Activated gamma-delta T cell treated with Interleukin-2 at 50 U/mL for 16 hours (primary cell): ENCODE measurements at regions not wholly inside any gene's neighbourhood (a gene's known extent, or its start where the extent isn't known, plus 50 kb on each side); places are given as distances from the start of the nearest gene placed in this dataset.
"Not testable (repeated sequence)": the region's sequence is repeated elsewhere in the genome, so short reads cannot be mapped to it uniquely, and the experiment has no call there.

ENCODE experiments used
- DNase-seq: peaks from one replicate; pipeline ENCODE4 v3.0.0-alpha.2; 2020

DNA sequence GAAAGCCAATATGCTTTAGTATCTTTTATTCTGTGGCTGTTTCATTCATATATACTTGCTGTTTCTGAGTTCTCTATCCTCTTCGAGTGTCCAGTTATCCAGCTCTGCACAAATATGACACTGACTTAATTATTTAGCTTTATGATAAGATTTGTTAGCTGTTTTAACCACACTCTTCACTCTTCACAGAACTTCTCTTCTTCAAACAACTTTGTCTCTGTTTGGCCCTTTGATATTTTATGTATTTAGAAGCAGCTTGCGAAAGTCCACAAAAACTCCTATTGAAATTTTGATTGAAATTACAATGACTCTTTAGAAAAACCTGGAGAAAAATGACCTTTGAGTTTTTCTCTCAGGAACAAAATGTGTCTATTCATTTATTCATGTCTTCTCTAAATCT, 407.0 kb downstream of the CPS1 start:
- no peak for DNase-seq

DNA sequence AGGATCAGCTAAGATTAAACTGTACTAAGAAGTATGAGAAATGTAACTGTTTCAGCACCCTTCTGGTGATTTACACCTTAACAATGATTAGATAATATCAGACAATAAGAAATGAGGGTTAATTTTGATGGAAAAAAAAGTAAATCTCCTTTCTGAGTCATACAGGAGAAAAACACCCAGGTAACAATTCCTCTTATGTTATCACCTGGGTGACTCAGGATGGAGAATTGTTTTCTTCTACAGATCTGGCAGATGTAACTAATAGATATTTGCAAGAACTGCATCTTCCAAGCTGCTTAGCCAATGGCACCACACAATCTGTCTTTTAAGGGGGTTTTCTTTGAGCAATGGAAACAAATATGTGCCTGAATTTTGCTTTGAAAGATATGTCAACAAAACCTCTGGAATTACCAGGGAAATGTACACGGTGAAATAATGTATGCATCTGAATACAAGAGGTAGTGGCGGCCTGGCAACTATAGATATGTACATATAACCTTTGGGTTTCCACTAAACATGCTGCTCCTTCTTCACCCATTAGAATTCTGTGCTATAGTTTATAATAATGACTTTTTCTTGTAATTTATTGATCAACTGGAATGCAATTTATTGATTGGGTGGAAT, 407.9 kb downstream of the CPS1 start:
- no peak for DNase-seq

DNA sequence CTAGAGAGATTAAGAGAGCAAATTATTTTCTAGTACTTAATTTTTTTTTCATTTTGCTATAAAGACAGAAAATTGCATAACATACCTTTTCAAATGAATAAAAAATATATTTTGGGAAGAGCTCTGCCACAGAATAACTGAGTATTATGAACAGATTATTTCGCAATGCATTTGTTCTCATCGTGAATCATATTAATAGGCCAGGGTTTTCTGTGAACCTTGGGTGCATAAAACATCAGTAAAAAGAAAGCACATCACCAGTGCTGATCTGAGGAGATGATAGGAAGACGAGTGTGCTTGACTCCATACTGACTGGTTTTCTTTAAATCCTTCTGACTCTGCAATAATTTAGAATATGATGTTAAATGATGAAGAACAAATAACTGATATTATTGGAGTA, 409.1 kb downstream of the CPS1 start:
- DNase-seq: no peak

DNA sequence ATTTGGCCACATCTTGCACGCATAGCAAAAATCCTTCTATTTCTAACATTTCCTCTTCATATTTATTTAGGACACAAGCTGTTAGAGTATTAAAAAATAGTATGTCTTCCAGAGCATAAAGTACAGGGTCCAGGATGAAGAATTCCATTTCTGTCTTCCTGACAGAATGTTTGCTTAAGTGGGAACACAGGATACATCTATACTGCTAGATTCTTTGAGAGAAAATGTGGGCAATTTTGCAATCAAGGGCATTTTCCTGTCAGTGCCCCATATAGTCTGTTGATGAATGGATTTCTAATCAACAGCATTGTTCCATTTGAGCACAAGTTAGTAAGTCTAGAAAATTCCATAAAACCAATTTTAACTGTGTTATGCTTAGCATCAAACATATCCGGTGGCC, 409.9 kb downstream of the CPS1 start:
- no peak for DNase-seq

DNA sequence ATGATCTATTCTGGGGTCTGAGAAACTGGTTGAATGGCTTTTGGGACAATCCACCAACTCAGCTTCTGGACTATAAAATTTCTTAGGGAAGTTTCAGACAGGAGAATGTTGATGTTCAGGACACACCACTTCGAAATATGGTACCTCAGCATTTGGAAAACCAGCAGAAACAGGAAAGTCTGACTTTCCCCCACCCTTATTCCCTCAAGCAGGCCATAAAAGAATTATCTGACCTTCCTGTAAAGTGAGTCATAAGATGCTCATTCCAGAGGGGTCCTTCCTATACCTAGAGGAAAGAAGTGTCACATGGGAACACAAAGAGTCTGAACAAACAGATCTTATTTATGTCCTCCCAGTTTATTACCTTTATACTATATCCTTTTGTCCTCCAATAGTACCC, 415.0 kb downstream of the CPS1 start:
- no peak for DNase-seq

DNA sequence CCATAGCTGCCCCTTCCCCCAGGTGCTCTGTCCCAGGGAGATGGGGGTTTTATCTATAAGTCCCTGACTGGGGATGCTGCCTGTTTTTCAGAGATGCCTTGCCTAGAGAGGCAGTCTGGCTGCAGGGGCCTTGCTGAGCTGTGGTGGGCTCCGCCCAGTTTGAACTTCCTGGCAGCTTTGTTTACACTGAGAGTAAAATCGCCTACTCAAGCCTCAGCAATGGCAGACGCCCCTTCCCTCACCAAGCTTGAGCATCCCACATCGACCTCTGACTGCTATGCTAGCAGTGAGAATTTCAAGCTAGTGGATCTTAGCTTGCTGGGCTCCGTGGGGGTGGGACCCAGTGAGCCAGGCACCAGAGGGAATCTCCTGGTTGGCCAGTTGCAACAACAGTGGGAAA, 430.4 kb downstream of the CPS1 start:
- not testable (repeated sequence) for DNase-seq

DNA sequence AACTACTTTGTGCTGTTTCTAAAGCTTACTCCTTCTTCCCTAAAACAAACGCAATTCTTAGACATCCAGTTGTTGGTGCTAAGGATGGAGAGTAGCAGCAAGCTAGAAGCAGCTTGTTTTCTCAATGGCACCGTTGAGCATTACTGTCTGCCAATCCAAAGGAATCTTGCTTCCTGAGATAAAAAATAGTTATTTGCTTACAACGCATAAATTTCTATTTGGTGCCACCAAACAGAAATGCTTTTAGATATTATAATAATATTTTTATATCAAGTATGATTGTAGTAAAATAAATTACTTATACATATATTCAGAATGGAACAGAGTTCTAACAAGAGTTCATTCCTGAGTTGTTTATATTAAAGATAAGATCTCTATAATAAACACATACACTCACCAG, 434.7 kb downstream of the CPS1 start:
- no peak for DNase-seq

DNA sequence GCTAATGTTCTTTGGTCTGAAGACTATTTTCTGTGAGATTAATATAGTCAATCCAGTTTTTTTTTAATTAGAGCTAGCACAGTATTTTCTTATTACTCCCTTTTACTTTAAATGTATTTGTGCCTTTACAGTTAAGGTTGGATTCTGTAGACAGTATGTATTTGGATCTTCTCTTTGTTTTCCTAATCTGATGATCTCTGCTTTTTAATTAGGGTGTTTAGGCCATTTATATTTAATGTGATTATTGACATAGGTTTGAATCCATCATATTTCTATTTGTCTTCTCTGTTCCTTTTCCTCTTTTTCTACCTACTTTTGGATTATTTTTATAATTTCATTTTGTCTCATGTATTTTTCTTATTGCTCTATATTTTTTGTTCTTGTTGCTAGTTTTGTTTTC, 437.7 kb downstream of the CPS1 start:
- no peak for DNase-seq

DNA sequence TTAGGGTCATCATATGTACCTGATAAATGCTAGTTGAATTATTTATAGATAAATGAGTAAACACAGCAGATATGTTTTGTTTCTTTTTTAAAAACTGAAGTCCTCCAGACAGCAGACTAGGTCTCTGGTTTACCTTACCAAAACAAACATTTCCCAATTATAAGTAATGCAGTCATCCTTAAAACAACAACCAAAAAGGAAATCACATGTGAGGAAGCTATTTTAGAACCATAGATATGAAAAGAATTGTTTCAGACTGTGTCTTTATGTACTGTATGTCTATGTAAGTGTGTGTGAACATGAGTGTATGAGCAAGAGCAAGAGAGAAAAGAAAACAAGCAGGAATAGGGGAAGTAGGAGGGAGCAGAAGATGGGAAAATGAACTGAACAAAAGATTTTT, 441.0 kb downstream of the CPS1 start:
- DNase-seq: no peak

DNA sequence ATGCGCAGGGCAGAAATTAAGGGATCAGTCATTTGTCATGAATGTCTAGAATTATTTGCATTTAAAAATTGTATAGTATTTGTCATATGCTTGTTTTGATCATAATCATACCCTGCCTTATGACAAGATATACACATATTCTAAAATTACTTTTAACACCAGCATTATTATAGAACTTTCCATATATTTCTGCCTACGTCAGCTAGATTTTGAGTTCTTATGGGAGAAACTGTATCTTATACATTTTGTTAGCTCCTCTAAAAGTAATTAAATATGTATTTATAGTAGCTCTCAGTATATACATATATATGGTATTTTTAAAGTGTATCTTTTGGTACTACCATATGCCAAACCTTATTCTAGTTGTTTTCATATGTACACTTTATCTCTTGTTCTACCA, 441.9 kb downstream of the CPS1 start:
- DNase-seq: no peak

DNA sequence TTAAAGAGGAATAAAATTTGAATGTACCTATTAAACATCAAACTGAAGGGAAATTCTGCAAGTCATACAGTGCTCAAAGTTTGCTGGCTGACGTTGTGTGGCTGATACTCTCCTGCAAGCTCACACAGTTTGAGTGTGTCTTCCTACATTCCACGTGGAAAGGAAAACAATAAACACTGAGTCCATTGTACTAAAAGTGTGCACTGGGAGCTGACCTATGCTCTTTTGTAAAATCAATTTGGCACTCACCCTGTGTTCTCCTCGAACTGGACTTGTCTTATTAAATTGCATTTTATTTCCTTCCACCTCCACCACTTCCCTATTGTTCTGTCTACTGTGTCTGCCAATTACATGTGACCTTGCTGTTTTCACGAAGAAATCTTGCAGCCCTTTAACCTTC, 458.0 kb downstream of the CPS1 start:
- DNase-seq: no peak

DNA sequence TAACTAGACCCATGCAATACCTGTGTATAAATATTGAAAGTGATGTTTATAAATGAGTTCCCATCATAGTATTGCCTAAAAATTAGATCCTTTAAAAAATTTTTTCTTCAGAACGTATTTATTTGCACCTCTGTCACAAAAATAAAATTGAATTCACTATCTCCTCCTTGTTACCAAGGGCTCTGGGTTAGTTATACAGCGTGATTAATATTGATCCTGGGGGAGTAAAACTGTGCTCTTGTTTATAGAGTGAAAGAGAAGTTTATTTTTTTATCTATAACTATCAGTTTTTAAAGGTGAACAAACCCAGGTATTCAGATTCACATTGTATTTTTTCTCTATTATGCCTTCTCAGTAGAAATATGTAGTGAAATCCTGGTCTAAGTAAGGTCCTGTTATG, 458.5 kb downstream of the CPS1 start:
- DNase-seq: no peak

DNA sequence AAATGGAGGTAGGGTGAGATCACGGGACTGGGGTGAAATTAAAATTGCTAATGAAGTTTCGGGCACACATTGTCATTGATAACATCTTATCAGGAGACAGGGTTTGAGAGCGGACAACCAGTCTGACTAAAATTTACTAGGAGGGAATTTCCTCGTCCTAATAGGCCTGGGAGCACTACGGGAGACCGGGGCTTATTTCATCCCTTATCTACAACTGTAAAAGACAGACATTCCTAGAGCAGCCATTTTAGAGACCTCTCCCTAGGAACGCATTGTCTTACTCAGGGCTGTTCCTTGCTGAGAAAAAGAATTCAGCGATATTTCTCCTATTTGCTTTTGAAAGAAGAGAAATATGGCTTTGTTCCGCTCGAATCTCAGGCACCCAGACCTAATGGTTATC, 468.7 kb downstream of the CPS1 start:
- not testable (repeated sequence) for DNase-seq

DNA sequence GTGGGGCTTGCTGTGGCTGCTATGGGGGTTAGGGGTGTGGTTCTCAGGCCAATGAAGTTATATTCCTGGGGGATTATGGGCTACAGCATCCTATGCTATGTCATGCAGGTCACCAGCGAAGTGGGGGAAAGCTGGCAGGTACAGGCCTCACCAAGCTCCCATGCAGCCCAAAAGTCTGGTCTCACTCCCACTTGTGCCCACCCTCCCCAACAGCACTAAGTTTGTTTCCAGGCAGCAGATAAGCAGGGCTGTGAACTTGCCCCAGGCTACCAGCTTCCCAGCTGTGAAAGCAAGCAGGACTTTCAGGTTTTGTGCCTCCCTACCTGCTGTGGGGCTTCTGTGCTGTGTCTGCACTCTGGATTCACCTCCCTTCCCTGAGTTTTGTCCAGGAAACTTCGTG, 469.7 kb downstream of the CPS1 start:
- no peak for DNase-seq

DNA sequence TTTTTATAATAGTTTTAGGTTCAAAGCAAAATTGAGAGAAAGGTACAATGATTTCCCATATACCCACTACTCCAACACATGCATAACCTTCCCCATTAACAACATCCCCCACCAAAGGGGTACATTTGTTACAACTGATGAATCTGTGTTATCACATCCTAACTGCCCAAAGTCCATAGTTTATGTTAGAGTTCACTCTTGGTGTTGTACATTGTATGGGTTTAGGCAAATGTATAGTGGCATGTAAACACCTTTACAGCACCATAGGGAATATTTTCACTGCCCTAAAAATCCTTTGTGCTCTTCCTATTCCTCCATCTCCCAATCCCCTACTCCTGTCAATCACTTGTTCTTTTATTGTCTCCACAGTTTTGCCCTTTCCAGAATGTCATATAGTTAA, 471.6 kb downstream of the CPS1 start:
- no peak for DNase-seq

DNA sequence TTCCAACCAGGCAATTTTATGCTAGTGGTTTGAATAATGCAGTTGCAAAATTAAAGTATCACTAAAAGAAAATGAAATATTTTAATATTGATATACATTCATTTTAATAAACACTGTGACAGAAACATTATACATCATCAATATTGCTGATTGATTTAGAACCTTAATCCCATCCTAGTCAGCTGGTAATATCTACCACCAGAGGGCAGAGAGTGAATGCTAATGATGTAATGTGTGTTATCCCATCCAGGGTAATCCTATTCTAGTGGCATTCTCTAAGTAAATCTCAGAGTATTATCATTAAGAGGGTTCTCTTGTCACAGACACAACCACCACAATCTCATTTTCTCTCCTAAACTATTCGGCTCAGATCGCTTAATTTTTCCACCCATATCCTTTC, 477.4 kb downstream of the CPS1 start:
- no peak for DNase-seq

DNA sequence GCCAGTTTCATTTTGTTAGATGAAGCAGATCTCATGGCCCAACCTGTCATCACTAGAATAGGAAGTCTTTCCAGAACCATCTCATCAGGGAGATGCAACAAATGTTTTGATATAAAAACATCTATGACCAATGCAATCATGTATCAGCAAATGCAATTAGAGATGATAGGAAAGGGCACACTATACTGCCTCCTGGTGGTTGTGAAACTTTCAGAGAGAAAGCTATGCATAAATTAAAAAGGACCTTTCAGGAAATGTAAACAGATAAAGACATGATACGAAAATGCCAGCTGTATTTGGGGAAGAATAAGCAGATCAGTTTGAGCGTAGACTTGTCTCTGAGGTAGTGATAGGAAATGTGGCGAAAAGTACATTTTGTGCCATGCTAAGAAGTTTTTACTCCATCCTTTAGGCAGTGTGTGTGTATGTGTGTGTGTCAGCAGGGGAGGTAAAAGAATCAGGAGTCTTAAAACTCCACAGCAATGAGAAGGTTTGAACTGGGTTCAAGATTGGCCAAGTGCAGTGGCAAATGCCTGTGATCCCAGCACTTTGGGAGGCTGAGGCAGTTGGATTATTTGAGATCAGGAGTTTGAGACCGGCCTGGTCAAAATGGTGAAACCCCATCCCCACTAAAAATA, 479.3 kb downstream of the CPS1 start:
- DNase-seq: no peak

DNA sequence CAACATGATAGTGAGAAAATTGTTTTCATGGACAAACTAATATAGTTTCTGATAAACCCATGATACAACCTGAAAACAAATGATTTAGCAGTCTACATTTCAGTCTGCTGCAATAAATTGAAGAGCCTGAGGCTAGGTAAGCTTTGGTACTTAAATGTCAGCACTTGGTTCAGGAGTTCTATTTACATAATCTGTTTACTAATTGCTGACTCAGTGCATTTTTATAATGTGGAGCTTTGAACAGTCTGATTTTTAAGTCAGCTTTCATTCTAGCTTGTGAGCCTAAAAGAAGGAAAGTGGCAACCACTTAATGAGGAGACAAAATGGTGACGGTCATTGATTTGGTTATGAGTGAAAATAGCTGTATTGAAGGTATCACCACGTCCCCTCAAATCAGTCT, 488.6 kb downstream of the CPS1 start:
- no peak for DNase-seq

DNA sequence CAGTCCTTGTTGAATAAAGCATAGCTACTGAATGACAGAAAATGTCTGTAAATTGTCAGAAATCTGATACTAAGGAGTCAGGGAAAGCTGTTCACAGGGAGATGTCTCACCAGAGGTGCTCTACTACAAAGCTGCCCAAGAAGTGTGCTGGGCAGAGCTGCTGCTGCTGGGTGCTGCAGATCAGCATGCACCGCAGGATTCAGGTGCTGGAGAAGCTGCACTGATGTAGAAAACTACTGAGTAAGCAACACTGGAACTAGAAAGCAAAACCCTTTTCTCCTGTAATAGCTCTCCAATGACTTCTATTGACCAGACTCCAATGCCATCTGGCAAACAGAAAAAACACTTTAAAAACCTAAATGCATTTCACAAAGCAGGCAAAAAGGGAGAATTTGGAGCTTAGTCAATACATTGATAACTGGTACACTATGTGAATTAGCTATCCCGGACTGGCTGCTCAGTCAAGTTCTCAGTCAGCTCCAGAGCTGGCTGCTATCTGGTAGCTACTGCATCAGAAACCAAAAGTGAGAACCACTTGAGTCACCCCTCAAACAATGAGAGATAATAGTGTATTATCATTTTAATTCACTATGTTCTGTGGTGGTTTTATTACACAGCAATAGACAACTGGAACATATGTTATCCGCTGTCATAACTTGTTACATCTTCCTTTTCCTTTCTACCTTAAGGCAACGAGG, 493.1 kb downstream of the CPS1 start:
- no peak for DNase-seq

DNA sequence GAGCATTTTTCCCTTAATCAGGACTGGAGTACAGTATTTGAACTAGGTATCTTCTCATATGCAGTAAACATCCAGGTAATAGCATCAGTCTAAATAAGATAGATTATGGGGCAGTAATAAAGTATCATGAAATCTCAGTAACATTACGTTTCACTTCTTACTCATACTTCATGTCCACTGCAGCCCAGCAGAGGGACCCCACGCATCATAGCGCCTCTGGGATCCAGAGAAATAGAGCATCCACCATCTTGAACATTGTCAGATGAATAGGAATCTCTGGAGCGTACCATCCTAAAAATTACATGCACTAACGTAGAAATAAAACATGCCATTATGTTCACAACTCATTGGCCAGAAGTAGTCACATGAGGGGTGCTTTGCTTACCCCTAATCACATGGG, 499.0 kb downstream of the CPS1 start:
- DNase-seq: no peak

DNA sequence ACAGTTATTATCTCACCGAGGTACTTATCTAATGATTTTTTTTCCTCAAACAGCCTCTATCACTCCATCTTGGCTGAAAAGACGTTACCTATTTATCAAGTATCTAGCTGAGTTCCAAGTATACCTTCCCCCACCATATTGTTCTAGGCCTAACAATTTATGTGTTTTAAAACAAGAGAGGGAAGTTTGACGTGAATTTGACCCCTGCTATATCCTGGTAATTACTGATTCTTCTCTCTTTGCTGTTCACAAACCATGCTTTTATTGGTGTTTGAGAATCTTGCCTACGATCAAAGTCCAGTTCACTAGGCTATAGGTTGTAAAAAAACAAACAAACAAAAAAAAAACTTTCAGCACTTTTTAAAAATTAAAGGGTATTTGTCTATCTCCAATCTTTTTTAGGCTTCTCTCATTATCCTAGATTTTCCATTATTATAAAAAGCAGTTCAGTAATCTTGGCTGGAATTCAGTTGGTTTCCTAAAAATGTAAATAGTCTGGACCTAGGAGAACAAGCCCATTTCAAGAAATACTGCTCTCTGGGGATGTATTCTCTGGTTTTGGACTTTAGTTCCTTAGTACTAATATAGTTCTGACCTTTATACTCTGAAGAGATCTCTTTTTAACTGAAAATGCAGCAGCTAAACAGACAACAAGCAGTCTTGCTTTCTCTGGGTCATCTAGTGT, 505.4 kb downstream of the CPS1 start:
- DNase-seq: no peak

DNA sequence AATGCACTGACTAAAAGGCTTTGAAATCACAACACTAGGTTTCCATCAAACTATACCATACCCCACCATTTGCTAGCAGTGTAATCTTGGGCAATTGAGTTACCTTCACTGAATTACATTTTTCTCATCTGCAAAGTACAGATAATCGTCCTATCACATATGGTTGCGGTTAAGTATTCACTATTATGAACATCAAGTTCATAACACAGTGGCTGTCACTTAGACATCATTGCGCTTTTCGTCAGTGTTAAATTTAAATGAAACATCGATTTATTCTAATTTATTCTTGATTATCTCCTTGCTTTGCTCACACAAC, 505.9 kb downstream of the CPS1 start:
- DNase-seq: no peak

DNA sequence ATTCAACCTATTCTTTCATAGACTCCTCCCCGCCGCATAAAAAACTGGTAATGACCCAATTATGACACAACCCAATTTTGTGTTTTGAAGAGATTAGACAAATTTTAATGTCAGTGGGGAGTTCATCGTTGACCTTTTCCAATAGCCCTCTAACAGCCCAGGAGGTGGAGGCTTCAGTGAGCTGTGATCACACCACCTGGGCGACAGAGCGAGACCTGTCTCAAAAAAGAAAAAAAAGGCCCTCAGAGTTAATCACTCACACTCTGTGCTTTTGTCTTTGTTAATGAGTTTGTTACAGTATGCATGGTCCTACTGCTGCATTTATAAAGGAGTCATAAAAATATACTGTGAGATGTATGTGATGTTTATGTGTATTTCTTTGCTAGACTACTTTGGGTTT, 510.6 kb downstream of the CPS1 start:
- no peak for DNase-seq

DNA sequence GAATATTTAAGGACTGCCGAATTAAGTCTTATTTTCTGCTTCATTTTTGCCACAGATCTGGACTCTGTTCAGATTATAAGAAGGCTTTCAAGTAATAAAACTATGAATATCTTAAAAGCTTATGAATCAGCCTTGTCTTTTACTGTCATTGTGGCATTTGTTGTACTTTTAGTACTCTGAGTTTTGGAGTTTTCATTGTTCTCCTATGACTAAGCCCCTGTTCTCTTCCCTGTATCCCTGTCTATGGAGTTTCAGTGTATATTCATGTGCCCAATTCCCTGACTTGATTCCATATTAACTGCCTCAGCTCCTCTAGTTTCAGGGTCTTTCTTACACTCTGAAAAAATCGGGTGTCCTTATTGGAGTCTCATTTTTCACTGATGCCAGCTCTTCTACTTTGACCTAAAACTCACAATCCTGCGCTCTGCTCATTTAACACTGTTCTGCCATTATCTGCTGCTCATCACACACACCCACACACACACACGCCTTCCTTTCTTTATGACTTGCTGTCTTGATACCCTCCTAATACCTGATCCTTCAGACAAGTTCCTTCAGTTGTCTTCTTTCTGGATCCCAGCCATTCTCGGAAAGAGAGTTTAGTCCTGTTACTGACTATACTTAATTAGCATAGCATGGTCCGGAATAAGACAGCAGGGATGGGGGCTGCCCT, 511.8 kb downstream of the CPS1 start:
- DNase-seq: no peak
